ENCODE measurements at regions not wholly inside any gene's neighbourhood (a gene's known extent, or its start where the extent isn't known, plus 50 kb on each side); places are given as distances from the start of the nearest gene placed in this dataset.

DNA sequence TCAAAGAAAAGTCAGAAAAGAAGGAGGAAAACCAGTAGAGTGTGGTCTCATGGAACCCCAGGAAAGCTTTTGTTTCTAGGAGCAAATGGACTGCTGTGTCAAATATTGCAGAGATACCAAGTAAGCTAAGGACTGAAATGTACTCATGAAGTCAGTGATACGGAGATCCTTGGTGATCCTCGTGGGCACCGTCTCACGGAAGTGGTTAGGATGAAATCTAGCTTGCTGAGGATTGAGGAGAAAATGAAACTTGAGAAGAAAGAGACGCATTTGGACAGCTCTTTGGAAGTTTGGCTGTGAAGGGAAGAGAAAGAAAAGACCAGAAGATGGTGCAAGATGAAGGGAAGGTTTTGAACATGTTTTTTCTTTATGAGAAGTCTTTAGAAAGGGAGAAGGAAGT lies 104.0 kb upstream of the CCND2 start:
- Histone ChIP-seq H3K4me2 (ENCODE audit: low read depth, low read length) (no peak overlapping the region), H3K9me3 (ENCODE audit: low read length) (no peaks in the 10 kb centered on the region), H2AFZ (ENCODE audit: low read length) (no peak overlapping the region), H3K4me1 (ENCODE audit: insufficient read depth, low read length) (no peaks in the 10 kb centered on the region), H3K36me3 (replicated peaks in 1 of 2; ENCODE audit: control insufficient read depth in 1 of 2, insufficient read depth in 2 of 2, low read length in 2 of 2) (no peaks in the 10 kb centered on the region), H3K79me2 (ENCODE audit: insufficient read depth, low read length) (no peaks in the 10 kb centered on the region), H3K27ac (ENCODE audit: extremely low read length, insufficient read depth, low read length) (no peak overlapping the region), H3K9ac (ENCODE audit: insufficient read depth, low read depth, low read length) (no peak overlapping the region), H3K27me3 (ENCODE audit: control insufficient read depth in 1 of 2, insufficient read depth in 2 of 2, low read length in 2 of 2) (no peaks in the 10 kb centered on the region; a peak in 1 of 5 replicates), H4K20me1 (ENCODE audit: insufficient read depth, low read length) (no peaks in the 10 kb centered on the region), H3K4me3 (replicated peaks in 1 of 3; ENCODE audit: insufficient read depth in 1 of 3, low read depth in 2 of 3, low read length in 3 of 3) (no peak overlapping the region)
- intact Hi-C loops (cut with micrococcal nuclease; ENCODE audit: unreplicated experiment), result no loop called here
- 37% methylated on average over 5 of the region's 5 CpGs for WGBS (ENCODE audit: low lambda C conversion rate)
- DNase-seq (ENCODE audit: low spot score), result no peak
- BruUV-seq (replicated peaks), result no TSS peak
- FAIRE-seq, result no peak
- in situ Hi-C loops (cut with HindIII; ENCODE audit: extremely low pct_ligation_motif_present, low pct_unique_long_range_greater_than_20kb), result no loop called here
- CTCF ChIA-PET (ENCODE audit: low intra/inter-chr PET ratio, low total read pairs), result no interaction called here
- no peak for TF ChIP-seq SRSF9 (IDR thresholded peaks at IDR 0.05; ENCODE audit: borderline replicate concordance, insufficient read depth, low read depth, low read length, poor library complexity, severe bottlenecking)
- TF ChIP-seq NFIC (IDR thresholded peaks at IDR 0.05; ENCODE audit: low read length), result no peak
- TF ChIP-seq SATB2 (CRISPR knock-in tag; IDR thresholded peaks at IDR 0.05), result no peak
- no peak for TF ChIP-seq FOXO4 (CRISPR knock-in tag; conservative IDR thresholded peaks at IDR 0.05)
- TF ChIP-seq ATF7-NPFF (CRISPR knock-in tag; IDR thresholded peaks at IDR 0.05; ENCODE audit: low read depth), result no peak
- no peak for TF ChIP-seq PCBP2 (optimal IDR thresholded peaks at IDR 0.05; ENCODE audit: low read depth, low read length, poor library complexity, severe bottlenecking)
- no peak for TF ChIP-seq PLSCR1 (CRISPR knock-in tag; IDR thresholded peaks at IDR 0.05; ENCODE audit: borderline replicate concordance)
- no peak for TF ChIP-seq PAF1 (CRISPR knock-in tag; IDR thresholded peaks at IDR 0.05)
- no peak for TF ChIP-seq TRIM24 (CRISPR knock-in tag; IDR thresholded peaks at IDR 0.05)
- no peak for TF ChIP-seq DNMT3B (CRISPR knock-in tag; conservative IDR thresholded peaks at IDR 0.05)
- TF ChIP-seq ZBTB20 (CRISPR knock-in tag; IDR thresholded peaks at IDR 0.05; ENCODE audit: borderline replicate concordance, low read depth), result no peak
- TF ChIP-seq, protein P1, sequence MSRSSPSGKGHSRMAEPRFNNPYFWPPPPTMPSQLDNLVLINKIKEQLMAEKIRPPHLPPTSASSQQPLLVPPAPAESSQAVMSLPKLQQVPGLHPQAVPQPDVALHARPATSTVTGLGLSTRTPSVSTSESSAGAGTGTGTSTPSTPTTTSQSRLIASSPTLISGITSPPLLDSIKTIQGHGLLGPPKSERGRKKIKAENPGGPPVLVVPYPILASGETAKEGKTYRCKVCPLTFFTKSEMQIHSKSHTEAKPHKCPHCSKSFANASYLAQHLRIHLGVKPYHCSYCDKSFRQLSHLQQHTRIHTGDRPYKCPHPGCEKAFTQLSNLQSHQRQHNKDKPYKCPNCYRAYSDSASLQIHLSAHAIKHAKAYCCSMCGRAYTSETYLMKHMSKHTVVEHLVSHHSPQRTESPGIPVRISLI (CRISPR knock-in tag; IDR thresholded peaks at IDR 0.05; ENCODE audit: borderline replicate concordance), result no peak
- no peak for TF ChIP-seq ZNF30 (CRISPR knock-in tag; IDR thresholded peaks at IDR 0.05)
- no peak for TF ChIP-seq HNRNPLL (IDR thresholded peaks at IDR 0.05; ENCODE audit: low read depth, low read length, poor library complexity, severe bottlenecking)
- no peak for TF ChIP-seq MXI1 (IDR thresholded peaks at IDR 0.05; ENCODE audit: borderline replicate concordance, low read depth, low read length)
- no peak for TF ChIP-seq HDAC6 (IDR thresholded peaks at IDR 0.05; ENCODE audit: low read depth, low read length)
- TF ChIP-seq NFYC (CRISPR knock-in tag; IDR thresholded peaks at IDR 0.05), result no peak
- no peak for ATAC-seq
- POLR2A ChIA-PET, result no interaction called here
